Small intestine (tissue), 7 donors: ENCODE measurements at regions not wholly inside any gene's neighbourhood (a gene's known extent, or its start where the extent isn't known, plus 50 kb on each side); places are given as distances from the start of the nearest gene placed in this dataset.

Experiments used
- DNase-seq, 2 donors: peaks; one replicate each; pipeline versions ENCODE4 v3.0.0 to v3.0.0-alpha.2; 2013
- FAIRE-seq: peaks from 2 replicates; lab custom pipeline; 2012; peaks lifted over from hg19 to GRCh38; lab: Jason Lieb, UNC
- H3K27ac ChIP-seq, 3 donors: one replicate each; pipeline ENCODE4 v1.5.1; 2013; ENCODE audit warnings: low read length in 2 of 3, mild to moderate bottlenecking in 2 of 3, control low read depth in 1 of 3, inconsistent platforms in 1 of 3, low read depth in 1 of 3, moderate library complexity in 1 of 3
- H3K27me3 ChIP-seq, 3 donors: one replicate each; pipeline ENCODE4 v1.6.1; 2013; ENCODE audit warnings: low read length in 3 of 3, inconsistent platforms in 1 of 3; ENCODE audit not compliant: control insufficient read depth in 3 of 3, insufficient read depth in 3 of 3
- H3K36me3 ChIP-seq, 3 donors: one replicate each; pipeline ENCODE4 v1.6.1; 2013; ENCODE audit warnings: low read length in 3 of 3, inconsistent platforms in 1 of 3, low read depth in 1 of 3, mild to moderate bottlenecking in 1 of 3, moderate library complexity in 1 of 3; ENCODE audit not compliant: control insufficient read depth in 3 of 3, insufficient read depth in 2 of 3
- H3K4me1 ChIP-seq, 3 donors: one replicate each; pipeline ENCODE4 v1.6.1; 2013; ENCODE audit warnings: low read length in 2 of 3, inconsistent platforms in 1 of 3, low read depth in 1 of 3, mild to moderate bottlenecking in 1 of 3, moderate library complexity in 1 of 3; ENCODE audit not compliant: control insufficient read depth in 3 of 3, insufficient read depth in 2 of 3
- H3K4me3 ChIP-seq, 3 donors: one replicate each; pipeline ENCODE4 v1.5.1; 2013; ENCODE audit warnings: low read length in 3 of 3, control low read depth in 1 of 3, inconsistent platforms in 1 of 3, low read depth in 1 of 3, mild to moderate bottlenecking in 1 of 3, moderate library complexity in 1 of 3
- H3K9me3 ChIP-seq, 2 donors: one replicate each; pipeline ENCODE4 v1.6.1; 2013; ENCODE audit warnings: low read depth in 1 of 2, low read length in 1 of 2; ENCODE audit not compliant: control insufficient read depth in 2 of 2, insufficient read depth in 1 of 2
- WGBS, 3 donors: extraction: QIAGEN DNeasy Blood & Tissue Kit; methylation state at CpG; one replicate each; pipeline ENCODE4 v1.1.7; 2013; 5-methylcytosine and 5-hydroxymethylcytosine counted together
- donor health status: healthy with polysubstance abuse.
- donor health status: control.
- donor health status: control.
- donor health status: Bipolar disorder and iron deficiency.
- donor health status: healthy.

DNA sequence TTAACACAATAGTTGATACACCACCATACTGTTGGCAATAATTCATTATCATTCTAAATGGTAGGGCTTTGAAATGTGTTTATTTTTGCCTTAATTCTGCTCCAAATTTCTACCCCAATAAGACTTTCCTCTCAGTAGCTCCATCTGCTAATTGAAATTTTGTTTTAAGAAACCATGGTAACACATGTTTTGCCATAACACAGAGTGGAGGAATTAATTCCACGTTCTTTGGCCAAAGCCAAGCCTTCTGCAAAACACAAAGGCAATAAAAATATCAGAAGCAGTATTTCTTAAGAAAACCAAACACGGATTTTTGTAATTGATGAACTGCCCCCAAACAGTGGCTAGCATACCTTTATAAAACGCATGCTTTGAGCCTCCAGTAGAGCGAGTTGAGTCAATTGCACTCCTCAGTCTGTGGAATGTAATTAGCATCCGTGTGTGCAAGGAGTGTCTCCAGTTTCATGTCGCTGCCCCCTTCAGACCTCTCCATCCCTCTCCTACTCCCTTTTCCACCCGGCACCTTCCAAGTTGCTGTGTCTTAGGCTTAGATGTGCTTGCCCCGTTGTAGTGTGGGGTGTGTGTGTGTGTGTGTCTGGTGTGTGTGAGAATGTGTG is 58.2 kb upstream of the CKS2 start:
- no peak overlapping the region for H3K27ac ChIP-seq
- FAIRE-seq (no peak), DNase-seq (no peak)
- no peaks in the 10 kb centered on the region for H3K9me3 ChIP-seq
- 68 to 89% (median 83%) methylated on average over 8 of the region's 8 CpGs for WGBS, 3 donors
- H3K4me3 ChIP-seq: no peak overlapping the region
- H3K4me1 ChIP-seq: no peaks in the 10 kb centered on the region
- H3K36me3 ChIP-seq: no peaks in the 10 kb centered on the region
- H3K27me3 ChIP-seq: no peaks in the 10 kb centered on the region

DNA sequence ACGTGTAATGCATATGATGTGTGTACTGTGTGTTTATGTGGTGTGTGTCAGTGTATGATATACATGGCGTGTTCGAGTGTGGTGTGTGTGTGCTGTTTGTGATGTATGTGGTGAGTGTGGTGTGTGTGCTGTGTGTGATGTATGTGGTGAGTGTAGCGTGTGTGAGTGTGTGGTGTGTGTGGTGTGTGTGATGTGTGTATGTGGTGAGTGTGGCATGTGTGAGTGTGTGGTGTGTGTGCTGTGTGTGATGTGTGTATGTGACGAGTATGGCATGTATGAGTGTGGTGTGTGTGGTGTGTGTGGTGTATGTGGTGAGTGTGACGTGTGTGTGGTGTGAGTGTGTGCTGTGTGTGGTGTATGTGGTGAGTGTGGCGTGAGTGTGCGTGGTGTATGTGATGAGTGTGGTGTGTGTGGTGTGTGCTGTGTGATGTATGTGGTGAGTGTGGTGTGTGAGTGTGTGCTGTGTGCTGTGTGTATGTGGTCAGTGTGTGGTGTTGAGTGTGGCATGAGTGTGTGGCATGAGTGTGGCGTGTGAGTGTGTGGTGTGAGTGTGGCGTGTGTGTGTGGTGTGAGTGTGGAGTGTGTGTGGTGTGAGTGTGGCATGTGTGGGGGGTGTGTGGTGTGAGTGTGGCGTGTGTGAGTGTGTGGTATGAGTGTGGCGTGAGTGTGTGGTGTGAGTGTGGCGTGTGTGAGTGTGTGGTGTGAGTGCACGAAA is 56.8 kb upstream of the CKS2 start:
- H3K36me3 ChIP-seq: no peaks in the 10 kb centered on the region
- WGBS, 3 donors: 80 to 87% (median 84%) methylated on average over 14 of the region's 14 CpGs
- FAIRE-seq: no peak

DNA sequence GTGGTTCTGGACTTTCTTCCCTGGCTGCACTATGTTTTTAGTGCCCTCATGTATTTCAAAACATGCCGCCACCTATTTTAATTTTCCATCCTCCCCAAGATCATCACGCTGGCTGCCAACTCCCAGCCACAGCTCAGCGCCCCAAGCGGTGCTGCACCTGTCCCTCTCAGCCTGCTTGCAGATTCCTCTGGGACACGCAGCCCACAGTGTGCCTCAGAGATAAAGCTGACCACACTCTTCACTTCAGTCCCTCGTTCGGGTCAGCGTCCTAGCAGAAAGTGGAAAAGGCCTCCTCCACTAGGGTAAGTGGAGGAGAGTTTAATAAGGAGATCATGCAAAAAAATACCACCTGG is 56.2 kb upstream of the CKS2 start:
- no peak for FAIRE-seq
- DNase-seq: no peak
- Histone ChIP-seq H3K9me3 (no peaks in the 10 kb centered on the region), H3K4me3 (no peak overlapping the region), H3K4me1 (no peaks in the 10 kb centered on the region), H3K27me3 (no peaks in the 10 kb centered on the region), H3K36me3 (no peaks in the 10 kb centered on the region), H3K27ac (no peak overlapping the region)
- WGBS, 3 donors: 44 to 78% (median 67%) methylated on average over 8 of the region's 8 CpGs

More for the DNA sequence above, 56.8 kb upstream of the CKS2 start:
- Histone ChIP-seq H3K27ac (no peak overlapping the region), H3K4me1 (no peaks in the 10 kb centered on the region), H3K9me3 (no peaks in the 10 kb centered on the region), H3K4me3 (no peak overlapping the region), H3K27me3 (no peaks in the 10 kb centered on the region)
- DNase-seq: no peak

DNA sequence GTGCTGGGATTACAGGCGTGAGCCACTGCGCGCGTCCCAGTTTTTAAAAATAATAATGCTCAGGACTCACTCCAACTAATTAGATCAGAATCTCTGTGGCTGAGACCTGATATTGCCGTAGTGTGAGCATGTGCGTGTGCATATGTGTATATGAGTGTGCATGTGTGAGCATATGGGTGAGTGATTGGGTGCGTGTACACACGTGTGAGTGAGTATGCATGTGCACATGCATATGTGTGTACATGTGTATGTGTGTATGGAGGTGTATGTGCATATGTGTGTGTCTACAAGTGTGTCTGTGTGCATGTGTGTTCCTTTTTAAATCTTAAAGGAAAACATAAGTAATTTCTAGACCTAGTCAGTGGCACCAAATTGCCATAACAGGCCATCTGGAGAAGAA is 54.8 kb upstream of the CKS2 start:
- FAIRE-seq: no peak
- WGBS, 3 donors: 97% methylated on average over 8 of the region's 8 CpGs
- H3K36me3 ChIP-seq: no peaks in the 10 kb centered on the region
- H3K27ac ChIP-seq: no peak overlapping the region
- DNase-seq: no peak
- H3K27me3 ChIP-seq: no peaks in the 10 kb centered on the region
- H3K4me1 ChIP-seq: no peaks in the 10 kb centered on the region
- no peak overlapping the region for H3K4me3 ChIP-seq
- no peaks in the 10 kb centered on the region for H3K9me3 ChIP-seq

DNA sequence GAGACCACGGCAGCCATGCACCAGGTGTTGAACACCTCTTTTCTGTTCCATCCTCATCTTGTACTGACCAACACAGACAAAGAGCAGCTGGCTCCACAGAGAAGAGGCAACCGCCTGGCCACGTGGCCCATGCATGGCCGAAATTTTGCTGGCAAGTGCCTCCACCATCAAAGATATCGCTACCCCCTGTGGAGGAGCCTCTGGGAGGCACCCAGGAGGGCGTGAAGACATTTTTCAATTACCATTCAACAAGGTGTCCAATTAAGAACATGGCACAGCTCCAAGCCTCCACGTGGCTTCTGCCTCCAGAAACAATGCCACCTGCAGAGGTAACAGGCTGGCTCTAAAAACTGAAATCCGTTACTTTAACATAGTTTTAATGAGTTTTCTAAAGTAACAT is 54.4 kb upstream of the CKS2 start:
- Histone ChIP-seq H3K36me3 (no peaks in the 10 kb centered on the region), H3K27ac (no peak overlapping the region), H3K4me3 (no peak overlapping the region), H3K9me3 (no peaks in the 10 kb centered on the region), H3K4me1 (no peaks in the 10 kb centered on the region), H3K27me3 (no peaks in the 10 kb centered on the region)
- DNase-seq (no peak), FAIRE-seq (no peak)
- WGBS, 3 donors: 64 to 80% (median 74%) methylated on average over 8 of the region's 8 CpGs

DNA sequence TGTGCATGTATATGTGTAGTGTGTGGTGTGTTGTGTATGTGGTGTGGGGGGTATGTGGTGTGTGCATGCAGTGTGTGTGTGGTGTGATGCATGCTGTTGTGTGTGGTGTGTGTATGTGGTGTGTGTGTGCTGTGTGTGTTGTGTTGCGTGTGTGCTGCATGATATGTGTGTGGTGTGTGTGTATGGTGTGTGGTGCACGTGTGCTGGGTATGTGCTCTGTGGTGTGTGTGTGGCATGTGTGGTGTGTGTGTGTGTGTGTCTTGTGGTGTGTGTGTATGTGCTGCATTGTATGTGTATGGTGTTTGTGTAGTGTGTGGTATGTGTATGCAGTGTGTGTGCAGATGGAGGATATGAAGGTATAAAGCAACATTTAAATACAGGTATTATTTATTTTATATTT is 50.5 kb upstream of the CKS2 start:
- H3K9me3 ChIP-seq: no peaks in the 10 kb centered on the region
- H3K27ac ChIP-seq: no peak overlapping the region
- FAIRE-seq (no peak), DNase-seq (no peak)
- WGBS, 3 donors: 84 to 91% (median 88%) methylated on average over 2 of the region's 2 CpGs
- no peak overlapping the region for H3K4me3 ChIP-seq
- H3K27me3 ChIP-seq: no peaks in the 10 kb centered on the region
- no peaks in the 10 kb centered on the region for H3K36me3 ChIP-seq
- no peaks in the 10 kb centered on the region for H3K4me1 ChIP-seq
